GM23248 (cell line): ENCODE measurements at regions not wholly inside any gene's neighbourhood (a gene's known extent, or its start where the extent isn't known, plus 50 kb on each side); places are given as distances from the start of the nearest gene placed in this dataset.

Experiments
- DNase-seq: peaks from one replicate; pipeline ENCODE4 v3.0.0-alpha.2; 2015
- H2AFZ ChIP-seq: fragments of 200-600 bp; sonication (generic); 2 replicates; pipeline ENCODE4 v1.6.1; 2016; ENCODE audit warnings: antibody characterized with exemption
- H3F3A ChIP-seq: fragments of 200-600 bp; sonication (generic); 2 replicates; pipeline ENCODE4 v1.6.1; 2016; ENCODE audit warnings: mild to moderate bottlenecking, antibody characterized with exemption, mixed run types; ENCODE audit not compliant: insufficient read depth
- H3K27ac ChIP-seq: fragments of 200-600 bp; sonication (generic); 2 replicates; pipeline ENCODE4 v1.5.1; 2016; ENCODE audit warnings: mild to moderate bottlenecking
- H3K27me3 ChIP-seq: fragments of 200-600 bp; sonication (generic); replicated peaks from 2 replicates; pipeline ENCODE4 v1.6.1; 2016; ENCODE audit warnings: mild to moderate bottlenecking; ENCODE audit not compliant: insufficient read depth
- H3K36me3 ChIP-seq: fragments of 200-600 bp; sonication (generic); 2 replicates; pipeline ENCODE4 v1.6.1; 2016; ENCODE audit warnings: low read depth, mild to moderate bottlenecking
- H3K4me1 ChIP-seq: fragments of 200-600 bp; sonication (generic); 2 replicates; pipeline ENCODE4 v1.6.1; 2016; ENCODE audit warnings: mild to moderate bottlenecking; ENCODE audit not compliant: insufficient read depth
- H3K4me2 ChIP-seq: fragments of 200-600 bp; sonication (generic); one replicate; pipeline ENCODE4 v1.6.1; 2016; ENCODE audit warnings: mild to moderate bottlenecking; ENCODE audit not compliant: unreplicated experiment
- H3K4me3 ChIP-seq: fragments of 200-600 bp; sonication (generic); 2 replicates; pipeline ENCODE4 v1.5.1; 2016; ENCODE audit warnings: mild to moderate bottlenecking
- H3K79me2 ChIP-seq: fragments of 200-600 bp; sonication (generic); 2 replicates; pipeline ENCODE4 v1.6.1; 2016; ENCODE audit warnings: mild to moderate bottlenecking; ENCODE audit not compliant: insufficient read depth
- H3K9ac ChIP-seq: fragments of 200-600 bp; sonication (generic); 2 replicates; pipeline ENCODE4 v1.6.1; 2016; ENCODE audit warnings: mild to moderate bottlenecking
- H3K9me2 ChIP-seq: fragments of 200-600 bp; sonication (generic); 2 replicates; pipeline ENCODE4 v1.6.1; 2016; ENCODE audit warnings: mixed run types, mild to moderate bottlenecking, moderate library complexity; ENCODE audit not compliant: insufficient read depth
- H3K9me3 ChIP-seq: fragments of 200-600 bp; sonication (generic); one replicate; pipeline ENCODE4 v1.6.1; 2017; ENCODE audit warnings: low read depth
- H4K20me1 ChIP-seq: fragments of 200-600 bp; sonication (generic); 2 replicates; pipeline ENCODE4 v1.6.0; 2016; ENCODE audit not compliant: insufficient read depth
- EZH2 ChIP-seq: fragments of 200-600 bp; sonication (generic); IDR thresholded peaks from 2 replicates; pipeline ENCODE4 v1.6.1; 2018; ENCODE audit warnings: antibody characterized with exemption, mild to moderate bottlenecking; ENCODE audit not compliant: insufficient read depth, poor library complexity, severe bottlenecking
- EZH2phosphoT487 ChIP-seq: fragments of 200-600 bp; sonication (generic); IDR thresholded peaks from 2 replicates; pipeline ENCODE4 v1.6.1; 2018; ENCODE audit warnings: antibody characterized with exemption, moderate library complexity, mild to moderate bottlenecking, low read depth; ENCODE audit not compliant: insufficient read depth
- WGBS, 2 experiments: methylation state at CpG; one replicate each; pipeline ENCODE4 v1.1.6; 2015 to 2017; ENCODE audit warnings: low lambda C conversion rate in 2 of 2, low coverage in 1 of 2; ENCODE audit errors: missing lambda C conversion rate in 2 of 2; 5-methylcytosine and 5-hydroxymethylcytosine counted together
- in situ Hi-C: fragments of 300-500 bp; cut with MboI; formaldehyde crosslinking; loops from 2 replicates; pipeline ENCODE4 v1.15.0; 2020

DNA sequence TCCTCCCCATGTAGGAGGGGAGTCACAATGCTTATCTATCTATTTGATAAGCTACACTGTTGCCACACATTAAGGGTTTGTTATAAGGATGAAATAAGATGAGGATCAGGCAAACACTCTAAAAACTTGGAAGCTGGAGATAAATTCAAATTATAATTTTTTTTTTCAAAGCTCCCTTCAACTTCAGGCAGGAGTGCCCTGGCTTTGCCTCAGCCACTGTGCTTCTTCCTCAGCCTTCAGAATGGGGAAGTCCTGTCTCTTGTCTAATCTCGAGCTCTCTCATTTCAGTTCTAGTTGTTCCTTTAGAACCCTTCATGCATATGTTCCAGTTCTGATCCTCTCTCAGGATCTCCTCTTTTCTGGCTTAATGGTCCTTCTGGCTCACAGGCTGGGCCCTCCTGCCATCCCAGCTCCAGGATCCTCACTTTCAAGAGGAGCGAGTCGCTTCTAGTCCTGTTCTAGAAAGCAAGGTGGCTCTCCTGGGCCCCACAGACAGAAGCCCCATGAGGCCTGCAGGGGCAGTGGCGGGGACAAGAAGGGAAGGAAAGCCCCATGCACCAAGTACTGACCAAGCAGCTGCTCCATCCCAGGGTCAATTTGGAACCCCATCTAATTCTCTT lies 164.3 kb downstream of the VEGFA start:
- 94 to 96% methylated on average over 4 of the region's 4 CpGs for WGBS, 2 experiments
- Histone ChIP-seq H3K4me2 (no peak overlapping the region), H3F3A (no peaks in the 10 kb centered on the region), H2AFZ (no peak overlapping the region), H3K27ac (no peak overlapping the region), H4K20me1 (no peaks in the 10 kb centered on the region), H3K4me3 (no peak overlapping the region), H3K9me2 (no peaks in the 10 kb centered on the region), H3K27me3 (no peaks in the 10 kb centered on the region), H3K4me1 (0 out of 2 replicates have a peak, but pooled peaks cover 2% of the 10 kb centered on the region), H3K9ac (no peak overlapping the region), H3K79me2 (no peaks in the 10 kb centered on the region), H3K9me3 (no peaks in the 10 kb centered on the region), H3K36me3 (no peaks in the 10 kb centered on the region)
- no peak for DNase-seq
- in situ Hi-C loops = no loop called here
- TF ChIP-seq EZH2phosphoT487 (no peak), EZH2 (no peak)

DNA sequence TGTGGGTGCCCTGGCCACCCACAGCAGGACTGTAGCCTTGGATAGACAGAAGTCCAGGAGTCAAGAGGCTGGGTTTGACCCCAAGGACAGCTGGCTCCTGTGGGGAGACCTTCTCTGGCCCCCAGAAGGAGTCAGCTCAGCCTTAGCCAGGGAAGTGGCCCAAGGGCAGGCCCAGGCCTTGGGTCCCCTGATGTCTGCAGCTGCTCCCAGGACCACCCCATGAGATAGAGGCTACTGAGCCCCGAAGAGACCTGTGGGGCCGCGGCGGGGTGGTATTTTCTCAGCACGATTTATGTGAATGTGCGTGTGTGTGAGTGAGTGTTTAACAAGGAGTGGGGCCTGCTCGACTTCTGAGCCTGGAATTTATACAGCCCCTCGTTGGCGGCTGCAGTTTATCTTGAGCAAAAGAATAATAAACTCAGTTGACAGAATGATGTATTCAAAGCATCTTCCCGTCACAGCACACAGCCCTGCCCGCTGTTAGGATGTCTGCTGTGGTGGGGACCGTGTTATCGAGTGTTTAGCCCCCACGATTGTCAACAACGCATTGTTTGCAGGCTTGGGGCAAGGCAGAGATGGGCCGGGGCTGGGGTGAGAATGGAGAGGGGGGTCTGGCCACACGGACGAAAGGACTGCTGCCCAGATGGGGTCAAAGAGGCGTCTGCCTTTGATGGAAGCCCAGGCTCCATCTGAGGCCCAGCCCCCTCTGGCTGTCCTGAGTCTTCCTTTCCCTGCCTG lies 163.3 kb downstream of the VEGFA start:
- H3K9ac ChIP-seq = no peak overlapping the region
- H3K4me3 ChIP-seq = no peak overlapping the region
- no peak overlapping the region for H3K4me2 ChIP-seq
- no peaks in the 10 kb centered on the region for H4K20me1 ChIP-seq
- H3K4me1 ChIP-seq = 0 out of 2 replicates have a peak, but pooled peaks cover 2% of the 10 kb centered on the region
- H3K27me3 ChIP-seq = no peaks in the 10 kb centered on the region
- in situ Hi-C loops = no loop called here
- no peak for DNase-seq
- no peaks in the 10 kb centered on the region for H3F3A ChIP-seq
- H3K36me3 ChIP-seq = no peaks in the 10 kb centered on the region
- H3K79me2 ChIP-seq = no peaks in the 10 kb centered on the region
- H3K27ac ChIP-seq = no peak overlapping the region
- no peaks in the 10 kb centered on the region for H3K9me2 ChIP-seq
- H3K9me3 ChIP-seq = no peaks in the 10 kb centered on the region
- H2AFZ ChIP-seq = no peak overlapping the region; the same call in 1 of the 2 replicates
- no peak for TF ChIP-seq EZH2phosphoT487
- TF ChIP-seq EZH2 = no peak
- WGBS, 2 experiments = 86 to 87% methylated on average over 19 of the region's 19 CpGs

DNA sequence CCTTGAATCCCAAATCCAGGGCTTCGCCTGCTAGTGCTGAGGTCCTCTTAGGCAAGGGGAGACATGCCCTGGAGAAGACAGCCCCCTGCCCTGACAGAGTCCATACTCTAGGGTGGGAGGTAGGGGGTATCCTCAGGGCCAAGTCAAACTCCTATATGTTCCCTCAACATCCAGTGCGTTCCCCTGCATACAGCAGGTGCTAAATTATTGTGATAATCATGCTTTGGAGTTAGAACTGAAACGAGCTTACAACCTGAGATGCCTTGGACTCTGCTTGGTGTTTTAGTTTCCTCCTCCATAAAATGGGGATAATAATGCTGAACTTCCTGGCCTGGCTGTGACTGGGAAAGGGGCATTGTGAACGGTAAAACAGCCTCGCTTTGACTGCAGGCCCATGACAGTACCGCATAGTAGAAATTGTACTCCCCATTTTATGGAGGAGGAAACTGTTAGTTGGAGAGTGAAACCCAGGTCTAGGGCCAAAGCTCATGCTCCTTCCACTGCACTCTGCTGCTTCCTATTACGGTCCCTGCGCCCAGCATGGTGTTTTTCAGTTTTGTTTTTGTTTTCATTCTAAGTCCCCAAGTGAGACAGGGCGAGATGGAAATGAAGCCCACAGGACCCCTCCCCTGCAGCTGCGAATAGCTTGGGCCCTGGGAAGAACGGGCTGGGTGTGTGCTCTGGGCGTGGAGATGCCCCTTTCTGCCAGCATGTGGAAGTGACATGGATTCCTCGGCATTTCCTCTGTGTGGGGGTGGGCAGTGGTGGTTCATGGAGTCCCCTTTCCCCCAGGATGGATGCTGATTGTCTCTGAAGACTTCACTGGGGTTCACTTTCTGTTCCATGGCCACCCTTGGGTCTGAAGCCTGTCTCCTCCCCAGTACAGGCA lies 162.5 kb downstream of the VEGFA start:
- H3K9me2 ChIP-seq = no peaks in the 10 kb centered on the region
- no peaks in the 10 kb centered on the region for H3K27me3 ChIP-seq
- TF ChIP-seq EZH2 (no peak), EZH2phosphoT487 (no peak)
- no peaks in the 10 kb centered on the region for H3K36me3 ChIP-seq
- in situ Hi-C loops = no loop called here
- H3F3A ChIP-seq = no peaks in the 10 kb centered on the region
- H3K27ac ChIP-seq = no peak overlapping the region
- H3K4me1 ChIP-seq = 0 out of 2 replicates have a peak, but pooled peaks cover 2% of the 10 kb centered on the region
- H3K9ac ChIP-seq = no peak overlapping the region
- no peak for DNase-seq
- H3K79me2 ChIP-seq = no peaks in the 10 kb centered on the region
- WGBS, 2 experiments = 94 to 97% methylated on average over 13 of the region's 13 CpGs
- H3K4me2 ChIP-seq = no peak overlapping the region
- H4K20me1 ChIP-seq = no peaks in the 10 kb centered on the region
- H3K9me3 ChIP-seq = no peaks in the 10 kb centered on the region
- no peak overlapping the region; the same call in 1 of the 2 replicates for H2AFZ ChIP-seq
- no peak overlapping the region for H3K4me3 ChIP-seq

DNA sequence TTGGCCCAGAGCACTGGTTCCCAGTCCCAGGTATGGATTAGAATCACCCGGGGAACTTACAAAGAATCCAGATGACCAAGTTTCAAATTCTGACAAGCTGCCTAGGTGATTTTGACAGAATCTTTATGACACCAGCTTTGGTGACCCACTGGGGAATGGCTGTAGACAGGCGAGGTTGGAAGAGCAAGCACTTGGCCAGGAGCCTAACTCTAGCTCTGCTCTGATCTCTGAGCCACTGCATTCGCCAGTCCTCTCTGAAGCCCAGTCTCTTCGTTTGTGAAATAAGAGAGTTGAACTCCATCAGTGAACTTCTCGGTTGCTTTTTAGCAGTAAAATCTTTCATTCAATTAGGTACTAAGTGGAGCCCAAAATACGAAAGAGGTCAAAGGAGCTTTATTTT lies 161.2 kb downstream of the VEGFA start:
- Histone ChIP-seq H3K4me2 (no peak overlapping the region), H2AFZ (no peak overlapping the region), H3K4me1 (peaks cover 13% of the 10 kb centered on the region), H4K20me1 (no peaks in the 10 kb centered on the region), H3K4me3 (no peak overlapping the region), H3K79me2 (no peaks in the 10 kb centered on the region), H3K9ac (no peak overlapping the region), H3K27me3 (no peaks in the 10 kb centered on the region), H3K9me3 (no peaks in the 10 kb centered on the region), H3F3A (no peaks in the 10 kb centered on the region), H3K36me3 (no peaks in the 10 kb centered on the region), H3K27ac (no peak overlapping the region), H3K9me2 (no peaks in the 10 kb centered on the region)
- in situ Hi-C loops = no loop called here
- TF ChIP-seq EZH2 = no peak
- TF ChIP-seq EZH2phosphoT487 = no peak
- WGBS, 2 experiments = 83 to 86% methylated on average over 6 of the region's 6 CpGs
- DNase-seq = no peak
